ENCODE measurements at regions not wholly inside any gene's neighbourhood (a gene's known extent, or its start where the extent isn't known, plus 50 kb on each side); places are given as distances from the start of the nearest gene placed in this dataset.

DNA sequence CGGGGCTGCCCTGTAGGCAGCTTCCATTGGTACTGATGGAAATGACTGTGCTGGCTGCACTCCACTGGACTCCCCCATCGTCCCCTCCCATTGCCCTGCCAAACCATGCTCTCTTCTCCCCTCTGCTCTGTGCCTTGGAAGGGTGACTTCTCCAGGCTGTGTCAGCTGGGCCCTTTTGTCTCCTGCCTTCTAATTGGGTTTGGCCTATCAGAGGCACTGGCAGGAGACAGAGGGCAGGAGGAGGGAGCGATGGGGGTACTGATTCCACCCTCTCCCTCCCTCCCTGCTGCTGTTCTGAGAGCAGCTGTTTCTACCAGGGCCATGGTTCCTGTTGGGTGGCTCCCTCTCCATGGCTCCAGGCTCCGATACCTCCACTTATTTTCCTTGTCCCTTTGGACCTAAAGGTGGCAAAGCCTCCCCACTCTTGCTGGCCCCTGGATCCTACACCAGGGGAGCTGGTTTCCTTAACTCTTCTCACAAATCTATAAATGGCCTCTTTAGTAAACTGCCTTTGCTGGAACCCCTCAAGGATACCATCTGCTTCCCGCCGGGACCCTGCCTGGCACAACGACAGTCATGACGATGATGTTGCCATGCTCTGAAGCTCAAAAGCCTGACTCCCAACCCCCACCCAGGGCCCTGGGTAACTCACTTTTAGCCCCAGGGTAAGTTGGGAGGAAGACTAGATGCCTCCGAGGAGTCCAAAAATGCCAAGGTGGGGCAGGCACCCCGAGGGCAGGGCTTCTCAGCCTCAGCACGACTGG is 123.8 kb upstream of the RPL38 start:
- TF ChIP-seq, protein P1, sequence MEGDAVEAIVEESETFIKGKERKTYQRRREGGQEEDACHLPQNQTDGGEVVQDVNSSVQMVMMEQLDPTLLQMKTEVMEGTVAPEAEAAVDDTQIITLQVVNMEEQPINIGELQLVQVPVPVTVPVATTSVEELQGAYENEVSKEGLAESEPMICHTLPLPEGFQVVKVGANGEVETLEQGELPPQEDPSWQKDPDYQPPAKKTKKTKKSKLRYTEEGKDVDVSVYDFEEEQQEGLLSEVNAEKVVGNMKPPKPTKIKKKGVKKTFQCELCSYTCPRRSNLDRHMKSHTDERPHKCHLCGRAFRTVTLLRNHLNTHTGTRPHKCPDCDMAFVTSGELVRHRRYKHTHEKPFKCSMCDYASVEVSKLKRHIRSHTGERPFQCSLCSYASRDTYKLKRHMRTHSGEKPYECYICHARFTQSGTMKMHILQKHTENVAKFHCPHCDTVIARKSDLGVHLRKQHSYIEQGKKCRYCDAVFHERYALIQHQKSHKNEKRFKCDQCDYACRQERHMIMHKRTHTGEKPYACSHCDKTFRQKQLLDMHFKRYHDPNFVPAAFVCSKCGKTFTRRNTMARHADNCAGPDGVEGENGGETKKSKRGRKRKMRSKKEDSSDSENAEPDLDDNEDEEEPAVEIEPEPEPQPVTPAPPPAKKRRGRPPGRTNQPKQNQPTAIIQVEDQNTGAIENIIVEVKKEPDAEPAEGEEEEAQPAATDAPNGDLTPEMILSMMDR (IDR thresholded peaks at IDR 0.05; ENCODE audit: unreplicated experiment), result no peak
- no peaks in the 10 kb centered on the region for H3K9me3 Mint-ChIP-seq (ENCODE audit: unreplicated experiment)
- DNase-seq (ENCODE audit: low spot score), result no peak
- H3K36me3 Mint-ChIP-seq (ENCODE audit: low read depth, unreplicated experiment), result no peaks in the 10 kb centered on the region
- no peak overlapping the region for H3K4me3 Mint-ChIP-seq (ENCODE audit: unreplicated experiment)
- H3K27ac Mint-ChIP-seq (ENCODE audit: unreplicated experiment), result no peak overlapping the region
- no peaks in the 10 kb centered on the region for H3K4me1 Mint-ChIP-seq (ENCODE audit: unreplicated experiment)
- H3K27me3 Mint-ChIP-seq (ENCODE audit: unreplicated experiment), result peaks cover 6% of the 10 kb centered on the region

- TF ChIP-seq, protein P1 (IDR thresholded peaks at IDR 0.05; ENCODE audit: unreplicated experiment), result no peak
- no peak overlapping the region for H3K4me3 Mint-ChIP-seq (ENCODE audit: unreplicated experiment)
- no peak overlapping the region for H3K27ac Mint-ChIP-seq (ENCODE audit: unreplicated experiment)
These were observed 122.6 kb upstream of the RPL38 start for GRCh38 chr17:74080656-74081582.

GRCh38 chr17:74082886-74083285 is 120.6 kb upstream of the RPL38 start:
- Mint-ChIP-seq H3K27me3 (ENCODE audit: unreplicated experiment) (peaks cover 6% of the 10 kb centered on the region), H3K4me3 (ENCODE audit: unreplicated experiment) (no peak overlapping the region), H3K27ac (ENCODE audit: unreplicated experiment) (no peak overlapping the region), H3K36me3 (ENCODE audit: low read depth, unreplicated experiment) (no peaks in the 10 kb centered on the region), H3K9me3 (ENCODE audit: unreplicated experiment) (no peaks in the 10 kb centered on the region), H3K4me1 (ENCODE audit: unreplicated experiment) (no peaks in the 10 kb centered on the region)
- DNase-seq (ENCODE audit: low spot score), result no peak
- TF ChIP-seq, protein P1 (IDR thresholded peaks at IDR 0.05; ENCODE audit: unreplicated experiment), result no peak

More at GRCh38 chr17:74080656-74081582, 122.6 kb upstream of the RPL38 start:
- no peaks in the 10 kb centered on the region for H3K36me3 Mint-ChIP-seq (ENCODE audit: low read depth, unreplicated experiment)
- no peaks in the 10 kb centered on the region for H3K4me1 Mint-ChIP-seq (ENCODE audit: unreplicated experiment)
- no peaks in the 10 kb centered on the region for H3K9me3 Mint-ChIP-seq (ENCODE audit: unreplicated experiment)
- H3K27me3 Mint-ChIP-seq (ENCODE audit: unreplicated experiment), result peaks cover 6% of the 10 kb centered on the region
- no peak for DNase-seq (ENCODE audit: low spot score)

GRCh38 chr17:74083321-74083720 is 120.2 kb upstream of the RPL38 start:
- Mint-ChIP-seq H3K27ac (ENCODE audit: unreplicated experiment) (no peak overlapping the region), H3K27me3 (ENCODE audit: unreplicated experiment) (peaks cover 6% of the 10 kb centered on the region), H3K4me1 (ENCODE audit: unreplicated experiment) (no peaks in the 10 kb centered on the region), H3K9me3 (ENCODE audit: unreplicated experiment) (no peaks in the 10 kb centered on the region), H3K4me3 (ENCODE audit: unreplicated experiment) (no peak overlapping the region), H3K36me3 (ENCODE audit: low read depth, unreplicated experiment) (no peaks in the 10 kb centered on the region)
- no peak for DNase-seq (ENCODE audit: low spot score)
- TF ChIP-seq, protein P1 (IDR thresholded peaks at IDR 0.05; ENCODE audit: unreplicated experiment), result no peak

All from endothelial cell (in vitro differentiated cells).